Adipocyte (in vitro differentiated cells): ENCODE measurements at regions not wholly inside any gene's neighbourhood (a gene's known extent, or its start where the extent isn't known, plus 50 kb on each side); places are given as distances from the start of the nearest gene placed in this dataset.
A peak's percentile ranks its signal among the peaks of the same experiment; 100 is the strongest.
"Not testable (repeated sequence)": the region's sequence is repeated elsewhere in the genome, so short reads cannot be mapped to it uniquely, and the experiment has no call there.

Experiments
- DNase-seq: peaks from one replicate; pipeline ENCODE4 v3.0.0-alpha.2; 2015; ENCODE audit warnings: low read depth
- H3K27me3 ChIP-seq: replicated peaks from 2 replicates; pipeline ENCODE4 v1.7.0; 2013; ENCODE audit warnings: mild to moderate bottlenecking, low read length, moderate library complexity; ENCODE audit not compliant: control insufficient read depth, insufficient read depth
- H3K36me3 ChIP-seq: 2 replicates; pipeline ENCODE4 v1.7.0; 2013; ENCODE audit warnings: low read length, mild to moderate bottlenecking, moderate library complexity; ENCODE audit not compliant: control insufficient read depth, insufficient read depth, severe bottlenecking
- H3K4me1 ChIP-seq: 2 replicates; pipeline ENCODE4 v1.7.0; 2013; ENCODE audit warnings: mild to moderate bottlenecking, low read length, moderate library complexity; ENCODE audit not compliant: control insufficient read depth, insufficient read depth
- H3K4me3 ChIP-seq: 2 replicates; pipeline ENCODE4 v1.7.0; 2013; ENCODE audit warnings: mild to moderate bottlenecking, low read length, moderate library complexity
- H3K9ac ChIP-seq: 2 replicates; pipeline ENCODE4 v1.7.0; 2013; ENCODE audit warnings: mild to moderate bottlenecking, low read length, moderate library complexity
- H3K9me3 ChIP-seq: 2 replicates; pipeline ENCODE4 v1.7.0; 2013; ENCODE audit warnings: mild to moderate bottlenecking, low read length, moderate library complexity; ENCODE audit not compliant: control insufficient read depth

GRCh38 chr19:30810726-30811125 lies 438.5 kb downstream of the ZNF536 start:
- DNase-seq, result no peak
- Histone ChIP-seq H3K27me3 (peaks cover 16% of the 10 kb centered on the region), H3K4me1 (no peaks in the 10 kb centered on the region), H3K9me3 (peaks cover 24% of the 10 kb centered on the region), H3K36me3 (no peaks in the 10 kb centered on the region), H3K9ac (no peak overlapping the region), H3K4me3 (no peak overlapping the region)

- H3K4me1 ChIP-seq, result no peaks in the 10 kb centered on the region
- H3K9ac ChIP-seq, result no peak overlapping the region
- no peaks in the 10 kb centered on the region for H3K36me3 ChIP-seq
- H3K4me3 ChIP-seq, result no peak overlapping the region
- peaks cover 15% of the 10 kb centered on the region for H3K27me3 ChIP-seq
- no peak for DNase-seq
- H3K9me3 ChIP-seq, result peaks cover 24% of the 10 kb centered on the region
These were observed 435.1 kb downstream of the ZNF536 start for GRCh38 chr19:30807278-30807677.

DNA sequence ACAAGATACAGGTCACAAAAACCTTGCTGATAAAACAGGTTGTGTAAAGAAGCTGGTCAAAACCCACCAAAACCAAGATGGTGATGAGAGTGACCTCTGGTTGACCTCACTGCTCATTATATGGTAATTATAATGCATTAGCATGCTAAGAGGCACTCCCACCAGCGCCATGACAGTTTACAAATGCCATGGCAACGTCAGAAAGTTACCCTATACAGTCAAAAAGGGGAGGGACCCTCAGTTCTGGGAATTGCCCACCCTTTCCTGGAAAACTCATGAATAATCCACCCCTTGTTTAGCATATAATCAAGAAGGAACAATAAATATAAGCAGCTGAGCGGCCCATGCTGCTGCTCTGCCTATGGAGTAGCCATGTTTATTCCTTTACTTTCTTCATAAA lies 434.1 kb downstream of the ZNF536 start:
- Histone ChIP-seq H3K27me3 (peaks cover 16% of the 10 kb centered on the region), H3K9ac (no peak overlapping the region), H3K4me1 (no peaks in the 10 kb centered on the region), H3K4me3 (no peak overlapping the region), H3K9me3 (peaks cover 24% of the 10 kb centered on the region), H3K36me3 (no peaks in the 10 kb centered on the region)
- no peak for DNase-seq

- no peaks in the 10 kb centered on the region for H3K4me1 ChIP-seq
- peaks cover 19% of the 10 kb centered on the region for H3K9me3 ChIP-seq
- peaks cover 28% of the 10 kb centered on the region for H3K27me3 ChIP-seq
- H3K36me3 ChIP-seq, result no peaks in the 10 kb centered on the region
- no peak overlapping the region for H3K4me3 ChIP-seq
- no peak for DNase-seq
- no peak overlapping the region for H3K9ac ChIP-seq
These were observed 432.6 kb downstream of the ZNF536 start for GRCh38 chr19:30804751-30805150.

DNA sequence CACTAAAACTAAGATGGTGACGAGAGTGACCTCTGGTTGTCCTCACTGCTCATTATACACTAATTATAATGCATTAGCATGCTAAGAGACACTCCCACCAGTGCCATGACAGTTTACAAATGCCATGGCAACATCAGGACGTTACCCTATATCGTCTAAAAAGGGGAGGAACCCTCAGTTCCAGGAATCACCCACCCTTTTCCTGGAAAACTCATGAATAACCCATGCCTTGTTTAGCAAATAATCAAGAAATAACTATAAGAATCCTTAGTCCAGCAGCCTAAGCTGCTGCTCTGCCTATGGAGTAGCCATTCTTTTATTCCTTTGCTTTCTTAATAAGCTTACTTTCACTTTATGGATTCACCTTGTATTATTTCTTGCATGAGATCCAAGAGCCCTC lies 432.1 kb downstream of the ZNF536 start:
- not testable (repeated sequence) for H3K9ac ChIP-seq, DNase-seq, H3K36me3 ChIP-seq, H3K4me1 ChIP-seq, H3K4me3 ChIP-seq
- Histone ChIP-seq H3K27me3 (peaks cover 33% of the 10 kb centered on the region), H3K9me3 (peaks cover 18% of the 10 kb centered on the region)

DNA sequence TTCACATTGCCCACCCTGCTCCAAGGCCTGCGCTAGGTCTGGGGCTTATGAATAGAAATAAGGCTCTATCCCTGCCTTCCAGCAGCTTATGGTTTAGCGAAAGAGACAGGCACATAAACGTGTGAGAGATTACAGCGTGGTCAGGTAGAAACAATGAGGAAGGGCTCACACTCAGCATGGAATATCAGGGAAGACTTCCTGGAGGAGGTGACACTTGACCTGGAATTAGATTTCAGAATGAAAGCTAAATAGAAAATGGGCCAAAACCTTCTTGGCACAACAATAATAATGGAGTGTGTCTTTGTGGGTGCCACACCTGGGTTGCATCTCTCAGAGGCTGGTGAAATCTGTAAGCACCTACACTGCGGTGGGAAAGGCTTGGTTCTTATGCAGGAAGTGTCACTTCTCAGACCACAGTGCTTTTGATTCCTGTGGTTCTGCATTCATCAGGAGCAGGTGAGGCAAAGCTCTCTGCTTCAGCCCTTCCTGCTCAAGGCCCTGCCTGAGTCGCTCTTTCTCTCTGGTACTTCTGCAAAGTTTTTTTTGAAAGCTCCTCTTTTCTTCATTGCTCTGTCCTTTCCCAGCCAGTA lies 430.3 kb downstream of the ZNF536 start:
- H3K27me3 ChIP-seq, result peaks cover 33% of the 10 kb centered on the region

DNA sequence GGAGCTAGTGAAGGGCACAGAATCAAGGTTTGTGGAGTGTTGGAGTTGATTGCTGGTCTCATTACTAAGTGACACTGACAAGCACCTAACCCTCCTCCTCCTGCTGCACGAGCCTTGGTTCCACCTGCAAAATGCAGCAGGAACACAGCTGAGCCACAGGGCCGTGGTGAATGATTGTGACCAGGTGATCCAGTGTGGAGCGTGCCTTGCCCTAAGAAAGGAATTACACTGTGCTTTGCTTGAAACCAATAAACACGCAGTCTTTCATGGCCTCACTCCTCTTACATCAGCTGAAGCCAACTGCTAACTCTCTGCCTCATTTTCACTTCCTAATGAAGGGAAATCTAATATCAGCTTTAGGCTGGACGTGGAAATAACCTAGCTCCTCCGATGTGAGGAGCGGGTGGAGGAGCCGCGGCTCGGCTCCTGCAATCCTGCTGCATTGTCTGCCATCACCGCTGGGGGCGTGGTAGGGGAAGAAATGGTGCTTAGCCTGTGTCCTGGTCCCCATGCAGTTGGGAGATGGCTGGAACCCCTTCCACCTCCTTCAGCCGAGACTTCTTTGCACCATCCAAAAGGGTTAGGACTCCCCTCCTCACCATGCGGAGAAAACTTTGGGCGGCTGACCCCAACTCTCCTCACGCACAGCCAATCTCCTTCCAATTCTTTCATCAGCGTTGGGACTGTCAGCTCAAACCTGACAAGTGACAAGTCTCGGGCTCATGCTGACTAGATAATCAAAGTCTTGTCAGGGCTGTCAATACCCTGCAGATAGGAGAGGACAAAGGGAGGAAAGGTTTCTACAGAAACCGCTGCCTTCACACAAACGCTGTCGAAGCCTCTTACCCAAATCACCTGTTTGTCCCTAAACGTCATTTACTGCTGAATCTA lies 427.9 kb downstream of the ZNF536 start:
- Histone ChIP-seq H3K36me3 (no peaks in the 10 kb centered on the region), H3K9me3 (no peaks in the 10 kb centered on the region), H3K9ac (no peak overlapping the region), H3K27me3 (peaks cover 25% of the 10 kb centered on the region), H3K4me3 (no peak overlapping the region), H3K4me1 (no peaks in the 10 kb centered on the region)
- DNase-seq, result peak; percentile 1

More for the DNA sequence above, 430.3 kb downstream of the ZNF536 start:
- Histone ChIP-seq H3K4me3 (no peak overlapping the region), H3K9me3 (peaks cover 8% of the 10 kb centered on the region), H3K9ac (no peak overlapping the region), H3K4me1 (no peaks in the 10 kb centered on the region), H3K36me3 (no peaks in the 10 kb centered on the region)
- no peak for DNase-seq

DNA sequence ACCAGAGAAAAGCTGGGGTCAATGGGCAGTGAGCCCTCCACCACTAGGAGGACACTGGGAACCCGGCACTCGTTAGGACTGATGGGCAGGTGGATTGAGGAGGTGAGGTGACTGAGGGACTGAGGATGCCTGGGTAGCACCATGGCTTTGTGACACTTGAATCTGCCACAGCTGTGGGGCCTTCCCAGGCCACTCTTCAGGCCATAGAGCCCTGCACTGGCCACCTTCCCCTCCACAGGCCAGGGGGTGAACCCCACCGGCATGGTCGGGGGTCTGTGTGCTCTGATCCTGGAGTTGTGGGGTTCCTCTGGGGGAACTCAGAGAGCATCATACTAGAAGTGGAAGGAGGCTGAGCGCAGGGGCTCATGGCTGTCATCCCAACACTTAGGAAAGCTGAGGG lies 423.5 kb downstream of the ZNF536 start:
- H3K4me3 ChIP-seq, result no peak overlapping the region
- no peak overlapping the region for H3K9ac ChIP-seq
- no peaks in the 10 kb centered on the region for H3K9me3 ChIP-seq
- H3K4me1 ChIP-seq, result no peaks in the 10 kb centered on the region
- H3K36me3 ChIP-seq, result no peaks in the 10 kb centered on the region
- no peak for DNase-seq
- peaks cover 19% of the 10 kb centered on the region for H3K27me3 ChIP-seq

DNA sequence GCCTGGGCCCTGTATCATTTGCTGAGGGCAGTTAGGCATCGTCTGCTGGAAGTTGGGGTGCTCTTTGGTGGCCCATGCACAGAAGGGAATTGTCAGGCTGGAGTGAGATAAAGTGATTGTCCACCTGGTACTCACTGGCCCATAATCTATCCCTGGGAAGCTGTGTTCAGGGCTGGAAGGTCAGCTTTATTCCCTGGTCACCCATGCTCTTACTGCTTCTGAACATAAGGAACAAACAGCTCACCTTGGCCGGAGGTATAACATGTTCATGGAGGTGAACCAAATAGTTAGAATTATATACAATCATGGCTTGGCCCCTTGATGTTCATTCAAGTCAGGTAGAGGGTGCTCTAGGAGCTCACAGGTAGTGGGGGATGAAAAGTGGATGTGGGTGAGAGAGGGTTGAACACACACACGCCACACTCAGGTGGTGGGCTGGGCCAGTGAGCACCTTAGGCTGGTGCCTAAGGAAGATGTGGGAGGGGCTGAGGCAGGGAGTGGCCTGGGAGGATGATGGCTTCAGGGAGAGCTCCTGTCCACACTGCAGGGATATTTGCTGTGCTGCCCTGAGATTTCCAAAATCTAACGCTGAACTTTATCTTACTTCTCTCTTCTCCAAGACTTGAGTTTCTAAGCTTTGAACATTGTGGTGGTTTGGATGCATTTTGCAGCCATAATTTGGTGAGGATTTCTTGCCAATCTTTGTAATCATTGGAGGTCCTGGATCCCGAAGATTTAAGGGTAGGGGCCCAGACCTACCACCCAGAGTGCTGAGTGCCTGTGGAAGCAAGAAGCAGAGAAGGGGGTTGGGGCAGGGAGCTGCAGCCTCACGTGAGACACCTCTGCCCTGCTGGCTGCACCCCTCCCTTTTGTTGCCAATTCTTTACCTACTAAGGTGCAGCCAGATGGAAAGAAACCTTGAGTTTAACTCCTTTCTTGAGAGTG lies 420.6 kb downstream of the ZNF536 start:
- Histone ChIP-seq H3K4me3 (no peak overlapping the region), H3K9ac (no peak overlapping the region), H3K4me1 (no peaks in the 10 kb centered on the region), H3K27me3 (peaks cover 5% of the 10 kb centered on the region), H3K9me3 (no peaks in the 10 kb centered on the region), H3K36me3 (no peaks in the 10 kb centered on the region)
- no peak for DNase-seq

DNA sequence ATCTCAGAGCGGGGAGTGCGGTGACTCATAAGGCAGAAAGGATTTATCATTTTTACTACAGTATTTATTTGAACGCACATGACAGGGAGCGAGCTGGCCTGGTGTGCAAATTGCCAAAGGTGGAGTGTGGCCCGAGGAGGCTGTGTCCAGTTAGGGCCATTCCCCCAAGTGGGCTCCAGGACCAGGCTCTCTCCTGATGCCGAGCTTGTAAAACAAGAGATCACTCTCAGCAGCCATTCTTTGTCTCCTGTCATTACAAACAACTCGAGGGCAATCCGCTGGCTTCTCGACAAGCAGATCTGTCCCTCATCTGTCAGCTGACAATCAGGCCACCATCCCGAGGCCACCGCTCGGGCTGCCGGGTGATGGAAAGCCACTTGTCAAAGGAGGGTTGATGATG lies 418.9 kb downstream of the ZNF536 start:
- Histone ChIP-seq H3K4me3 (no peak overlapping the region), H3K9me3 (no peaks in the 10 kb centered on the region), H3K4me1 (no peaks in the 10 kb centered on the region), H3K36me3 (no peaks in the 10 kb centered on the region), H3K9ac (no peak overlapping the region), H3K27me3 (peaks cover 5% of the 10 kb centered on the region)
- DNase-seq, result no peak
